ENCODE measurements at regions not wholly inside any gene's neighbourhood (a gene's known extent, or its start where the extent isn't known, plus 50 kb on each side); places are given as distances from the start of the nearest gene placed in this dataset.

GRCh38 chr12:87385322-87385721, 643.9 kb downstream of the C12orf50 start:
- H3K4me3 Mint-ChIP-seq (ENCODE audit: unreplicated experiment) = no peak overlapping the region
- H3K27ac Mint-ChIP-seq (ENCODE audit: low read depth, unreplicated experiment) = no peak overlapping the region

DNA sequence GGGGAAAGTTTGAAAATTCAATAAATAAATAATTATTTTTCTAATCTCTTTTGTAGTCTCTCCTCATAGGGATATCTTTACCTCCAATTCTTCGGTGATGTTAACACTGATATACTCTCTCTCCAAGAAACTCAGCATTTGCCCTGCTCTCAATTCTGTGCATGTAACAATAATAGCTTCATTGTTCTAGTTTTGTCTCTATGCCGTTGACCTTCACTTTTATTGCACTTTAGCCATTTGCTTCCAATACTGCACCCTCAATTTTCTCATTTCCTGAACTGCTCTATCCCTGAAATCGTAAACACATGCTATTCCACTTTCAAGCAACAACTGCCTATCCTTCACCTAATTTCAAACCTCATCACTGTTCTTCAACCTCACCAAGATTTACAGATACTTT, 645.0 kb downstream of the C12orf50 start:
- no TSS peak for BruUV-seq (replicated peaks)
- no peak for TF ChIP-seq CTCF (IDR thresholded peaks at IDR 0.05; ENCODE audit: unreplicated experiment)
- no peaks in the 10 kb centered on the region for H3K27me3 Mint-ChIP-seq (ENCODE audit: insufficient read depth, unreplicated experiment)
- ChIA-PET POLR2A (interaction anchor here (0.6 kb wide), 1 partner anchor 854 kb away, joined by 5 read pairs; no protein-coding TSS in a partner anchor), CTCF (interaction anchor here (1.1 kb wide), 1 partner anchor 70 kb away, joined by 3 read pairs; no protein-coding TSS in a partner anchor)
- H3K4me1 Mint-ChIP-seq (ENCODE audit: insufficient read depth, unreplicated experiment) = no peaks in the 10 kb centered on the region
- DNase-seq (ENCODE audit: unreplicated experiment) = no peak
- H3K27ac Mint-ChIP-seq (ENCODE audit: low read depth, unreplicated experiment) = no peak overlapping the region
- H3K36me3 Mint-ChIP-seq (ENCODE audit: insufficient read depth, unreplicated experiment) = peaks cover 7% of the 10 kb centered on the region
- intact Hi-C loops (cut with micrococcal nuclease) = no loop called here
- no peaks in the 10 kb centered on the region for H3K9me3 Mint-ChIP-seq (ENCODE audit: unreplicated experiment)
- H3K4me3 Mint-ChIP-seq (ENCODE audit: unreplicated experiment) = no peak overlapping the region

More at GRCh38 chr12:87385322-87385721, 643.9 kb downstream of the C12orf50 start:
- no peaks in the 10 kb centered on the region for H3K27me3 Mint-ChIP-seq (ENCODE audit: insufficient read depth, unreplicated experiment)
- TF ChIP-seq CTCF (IDR thresholded peaks at IDR 0.05; ENCODE audit: unreplicated experiment) = no peak
- intact Hi-C loops (cut with micrococcal nuclease) = no loop called here
- POLR2A ChIA-PET = no interaction called here
- H3K4me1 Mint-ChIP-seq (ENCODE audit: insufficient read depth, unreplicated experiment) = no peaks in the 10 kb centered on the region
- H3K9me3 Mint-ChIP-seq (ENCODE audit: unreplicated experiment) = no peaks in the 10 kb centered on the region
- DNase-seq (ENCODE audit: unreplicated experiment) = no peak
- CTCF ChIA-PET = no interaction called here
- no TSS peak for BruUV-seq (replicated peaks)
- peaks cover 7% of the 10 kb centered on the region for H3K36me3 Mint-ChIP-seq (ENCODE audit: insufficient read depth, unreplicated experiment)

DNA sequence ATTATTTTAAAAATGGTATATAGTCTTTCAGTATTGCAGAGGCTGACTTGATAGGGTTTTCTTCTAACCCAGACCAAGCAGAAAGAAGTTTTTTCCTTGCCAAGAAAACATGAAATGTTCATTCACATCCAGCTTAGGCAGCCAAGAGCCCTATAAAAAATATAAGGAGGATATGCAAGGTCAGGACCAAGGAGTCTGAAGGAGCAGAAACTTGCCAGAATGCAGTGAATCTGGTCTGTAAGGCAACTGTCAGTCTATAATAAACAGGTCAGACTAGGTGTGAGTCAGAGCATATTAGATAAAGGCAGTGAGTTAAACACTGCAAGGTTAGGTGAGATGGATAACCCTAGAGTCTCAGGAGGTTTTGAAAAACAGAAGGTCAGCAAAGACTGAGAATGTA, 645.5 kb downstream of the C12orf50 start:
- Mint-ChIP-seq H3K27ac (ENCODE audit: low read depth, unreplicated experiment) (no peak overlapping the region), H3K4me3 (ENCODE audit: unreplicated experiment) (no peak overlapping the region), H3K27me3 (ENCODE audit: insufficient read depth, unreplicated experiment) (no peaks in the 10 kb centered on the region), H3K9me3 (ENCODE audit: unreplicated experiment) (no peaks in the 10 kb centered on the region), H3K36me3 (ENCODE audit: insufficient read depth, unreplicated experiment) (peaks cover 7% of the 10 kb centered on the region), H3K4me1 (ENCODE audit: insufficient read depth, unreplicated experiment) (no peaks in the 10 kb centered on the region)
- no TSS peak for BruUV-seq (replicated peaks)
- ChIA-PET POLR2A (interaction anchor here (0.6 kb wide), 1 partner anchor 853 kb away, joined by 5 read pairs; no protein-coding TSS in a partner anchor), CTCF (interaction anchor here (1.1 kb wide), 1 partner anchor 70 kb away, joined by 3 read pairs; no protein-coding TSS in a partner anchor)
- intact Hi-C loops (cut with micrococcal nuclease) = no loop called here
- DNase-seq (ENCODE audit: unreplicated experiment) = no peak
- no peak for TF ChIP-seq CTCF (IDR thresholded peaks at IDR 0.05; ENCODE audit: unreplicated experiment)

- Mint-ChIP-seq H3K27ac (ENCODE audit: low read depth, unreplicated experiment) (no peak overlapping the region), H3K4me3 (ENCODE audit: unreplicated experiment) (no peak overlapping the region), H3K27me3 (ENCODE audit: insufficient read depth, unreplicated experiment) (no peaks in the 10 kb centered on the region), H3K9me3 (ENCODE audit: unreplicated experiment) (no peaks in the 10 kb centered on the region), H3K4me1 (ENCODE audit: insufficient read depth, unreplicated experiment) (no peaks in the 10 kb centered on the region), H3K36me3 (ENCODE audit: insufficient read depth, unreplicated experiment) (peaks cover 7% of the 10 kb centered on the region)
- no peak for TF ChIP-seq CTCF (IDR thresholded peaks at IDR 0.05; ENCODE audit: unreplicated experiment)
- DNase-seq (ENCODE audit: unreplicated experiment) = no peak
- intact Hi-C loops (cut with micrococcal nuclease) = no loop called here
- ChIA-PET POLR2A (no interaction called here), CTCF (interaction anchor here (0.7 to 1.1 kb wide), 3 partner anchors 26 to 402 kb away, joined by 3 to 4 read pairs (median 3); no protein-coding TSS in a partner anchor)
- no TSS peak for BruUV-seq (replicated peaks)
Observed at GRCh38 chr12:87382959-87383566, 646.1 kb downstream of the C12orf50 start.
